Astrocyte (in vitro differentiated cells and primary cell): ENCODE measurements at regions not wholly inside any gene's neighbourhood (a gene's known extent, or its start where the extent isn't known, plus 50 kb on each side); places are given as distances from the start of the nearest gene placed in this dataset.
A peak's percentile ranks its signal among the peaks of the same experiment; 100 is the strongest.

ENCODE experiments used
- DNase-seq: peaks from one replicate; pipeline ENCODE4 v3.0.0-alpha.2; 2010; ENCODE audit warnings: low read depth
- FAIRE-seq: peaks from 2 replicates; lab custom pipeline; 2011; peaks lifted over from hg19 to GRCh38; lab: Jason Lieb, UNC
- H2AFZ ChIP-seq: 2 replicates; pipeline ENCODE4 v1.6.0; 2012; ENCODE audit warnings: low read depth, low read length, inconsistent platforms
- H3K27ac ChIP-seq: 2 replicates; pipeline ENCODE4 v1.5.1; 2011; ENCODE audit warnings: low read depth, low read length, inconsistent platforms
- H3K27me3 ChIP-seq: 2 replicates; pipeline ENCODE4 v1.6.0; 2011; ENCODE audit warnings: low read length, inconsistent platforms; ENCODE audit not compliant: insufficient read depth
- H3K36me3 ChIP-seq: 2 replicates; pipeline ENCODE4 v1.5.1; 2011; ENCODE audit warnings: low read length, inconsistent platforms; ENCODE audit not compliant: insufficient read depth
- H3K4me1 ChIP-seq: 2 replicates; pipeline ENCODE4 v1.5.1; 2011; ENCODE audit warnings: low read length, inconsistent platforms; ENCODE audit not compliant: insufficient read depth
- H3K4me2 ChIP-seq: 2 replicates; pipeline ENCODE4 v1.6.0; 2012; ENCODE audit warnings: low read length, inconsistent platforms
- H3K4me3 ChIP-seq: 2 replicates; pipeline ENCODE4 v1.5.1; 2011; ENCODE audit warnings: low read depth, mild to moderate bottlenecking, low read length, inconsistent platforms; ENCODE audit not compliant: insufficient read depth
- H3K79me2 ChIP-seq: 2 replicates; pipeline ENCODE4 v1.6.0; 2012; ENCODE audit warnings: mild to moderate bottlenecking, low read length, inconsistent platforms; ENCODE audit not compliant: insufficient read depth
- H3K9ac ChIP-seq: 2 replicates; pipeline ENCODE4 v1.6.0; 2012; ENCODE audit warnings: mild to moderate bottlenecking, low read length, inconsistent platforms
- H3K9me3 ChIP-seq: 2 replicates; pipeline ENCODE4 v1.5.1; 2012; ENCODE audit warnings: low read depth, mild to moderate bottlenecking, low read length, inconsistent platforms; ENCODE audit not compliant: insufficient read depth
- H4K20me1 ChIP-seq: 2 replicates; pipeline ENCODE4 v1.6.0; 2012; ENCODE audit warnings: low read length, inconsistent platforms; ENCODE audit not compliant: insufficient read depth
- H3K27ac Mint-ChIP-seq: one replicate; pipeline ENCODE4 v1.8.0; 2021; ENCODE audit warnings: mild to moderate bottlenecking, mixed read lengths; ENCODE audit not compliant: unreplicated experiment
- H3K27me3 Mint-ChIP-seq: one replicate; pipeline ENCODE4 v1.8.0; 2021; ENCODE audit warnings: low read depth, mixed read lengths; ENCODE audit not compliant: unreplicated experiment
- H3K36me3 Mint-ChIP-seq: one replicate; pipeline ENCODE4 v1.8.0; 2021; ENCODE audit warnings: low read depth, mixed read lengths; ENCODE audit not compliant: unreplicated experiment
- H3K4me1 Mint-ChIP-seq: one replicate; pipeline ENCODE4 v1.8.0; 2021; ENCODE audit warnings: low read depth, mixed read lengths; ENCODE audit not compliant: unreplicated experiment
- H3K4me3 Mint-ChIP-seq: one replicate; pipeline ENCODE4 v1.8.0; 2021; ENCODE audit warnings: mild to moderate bottlenecking, moderate library complexity, mixed read lengths; ENCODE audit not compliant: unreplicated experiment
- H3K9me3 Mint-ChIP-seq: one replicate; pipeline ENCODE4 v1.8.0; 2021; ENCODE audit warnings: mild to moderate bottlenecking, mixed read lengths; ENCODE audit not compliant: unreplicated experiment
- CTCF ChIP-seq: IDR thresholded peaks from 2 replicates; pipeline ENCODE4 v1.5.1; 2011; ENCODE audit warnings: low read depth, mild to moderate bottlenecking, inconsistent platforms, low read length, moderate library complexity; ENCODE audit not compliant: insufficient read depth
- EZH2 ChIP-seq: IDR thresholded peaks from 2 replicates; pipeline ENCODE4 v1.6.1; 2012; ENCODE audit warnings: mild to moderate bottlenecking, low read length, inconsistent platforms; ENCODE audit not compliant: insufficient read depth

- Histone ChIP-seq H3K79me2 (no peaks in the 10 kb centered on the region), H3K27me3 (no peaks in the 10 kb centered on the region), H3K9me3 (no peaks in the 10 kb centered on the region), H3K4me2 (no peak overlapping the region), H3K4me3 (no peak overlapping the region), H3K4me1 (no peaks in the 10 kb centered on the region), H4K20me1 (no peaks in the 10 kb centered on the region), H3K36me3 (no peaks in the 10 kb centered on the region), H2AFZ (no peak overlapping the region), H3K27ac (peak overlapping the region; percentile 56), H3K9ac (no peak overlapping the region)
- Mint-ChIP-seq H3K9me3 (no peaks in the 10 kb centered on the region), H3K4me1 (peaks cover 8% of the 10 kb centered on the region), H3K27ac (no peak overlapping the region), H3K4me3 (no peak overlapping the region), H3K27me3 (no peaks in the 10 kb centered on the region), H3K36me3 (no peaks in the 10 kb centered on the region)
- TF ChIP-seq CTCF (no peak), EZH2 (no peak)
- DNase-seq (no peak), FAIRE-seq (no peak)
Measured at GRCh38 chr6:19160081-19160730, 677.0 kb upstream of the ID4 start.

- Mint-ChIP-seq H3K9me3 (no peaks in the 10 kb centered on the region), H3K36me3 (no peaks in the 10 kb centered on the region), H3K27me3 (no peaks in the 10 kb centered on the region), H3K4me1 (no peaks in the 10 kb centered on the region), H3K4me3 (no peak overlapping the region), H3K27ac (no peak overlapping the region)
- Histone ChIP-seq H3K4me3 (no peak overlapping the region), H3K27ac (no peak overlapping the region), H3K9me3 (no peaks in the 10 kb centered on the region), H4K20me1 (no peaks in the 10 kb centered on the region), H2AFZ (no peak overlapping the region), H3K36me3 (no peaks in the 10 kb centered on the region), H3K4me1 (no peaks in the 10 kb centered on the region), H3K27me3 (no peaks in the 10 kb centered on the region), H3K4me2 (no peak overlapping the region), H3K9ac (no peak overlapping the region), H3K79me2 (no peaks in the 10 kb centered on the region)
- no peak for FAIRE-seq
- no peak for TF ChIP-seq EZH2
- TF ChIP-seq CTCF: no peak
- DNase-seq: no peak
Measured at GRCh38 chr6:19167251-19167650, 669.9 kb upstream of the ID4 start.

- Mint-ChIP-seq H3K27ac (no peak overlapping the region), H3K4me3 (no peak overlapping the region), H3K9me3 (no peaks in the 10 kb centered on the region), H3K27me3 (no peaks in the 10 kb centered on the region), H3K36me3 (no peaks in the 10 kb centered on the region), H3K4me1 (no peaks in the 10 kb centered on the region)
- Histone ChIP-seq H3K4me1 (no peaks in the 10 kb centered on the region), H4K20me1 (no peaks in the 10 kb centered on the region), H3K9ac (no peak overlapping the region), H3K27me3 (no peaks in the 10 kb centered on the region), H2AFZ (no peak overlapping the region), H3K36me3 (no peaks in the 10 kb centered on the region), H3K79me2 (no peaks in the 10 kb centered on the region), H3K4me2 (no peak overlapping the region), H3K27ac (no peak overlapping the region), H3K9me3 (no peaks in the 10 kb centered on the region), H3K4me3 (no peak overlapping the region)
- FAIRE-seq: no peak
- TF ChIP-seq CTCF (no peak), EZH2 (no peak)
- no peak for DNase-seq
Measured at GRCh38 chr6:19169366-19169765, 667.8 kb upstream of the ID4 start.
